CD4-positive, alpha-beta T cell treated with Interleukin-17A for 1 hour (primary cell): ENCODE measurements at regions not wholly inside any gene's neighbourhood (a gene's known extent, or its start where the extent isn't known, plus 50 kb on each side); places are given as distances from the start of the nearest gene placed in this dataset.
A peak's percentile ranks its signal among the peaks of the same experiment; 100 is the strongest.
"Not testable (repeated sequence)": the region's sequence is repeated elsewhere in the genome, so short reads cannot be mapped to it uniquely, and the experiment has no call there.

Experiments
- DNase-seq: peaks from one replicate; pipeline ENCODE4 v3.0.0-alpha.2; 2020

DNA sequence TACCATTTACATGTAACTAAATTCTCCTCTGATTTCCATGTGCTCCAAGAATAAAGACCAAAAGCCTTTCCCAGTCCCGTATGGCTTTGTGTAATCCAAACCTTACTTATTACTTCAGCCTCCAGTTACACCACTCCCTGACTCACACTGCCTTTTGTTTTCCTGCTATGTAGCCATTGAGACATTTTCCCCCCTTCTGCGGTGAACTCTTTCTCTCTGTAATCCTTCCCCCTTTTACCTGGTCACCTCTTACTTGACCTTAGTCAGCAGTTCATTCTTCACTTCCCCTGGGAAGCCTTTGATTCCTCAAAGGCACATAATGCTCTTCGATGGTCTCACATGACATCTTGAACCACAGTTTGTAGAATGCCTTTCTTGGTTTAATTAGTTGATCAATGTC, 256.0 kb upstream of the FANCL start:
- no peak for DNase-seq

DNA sequence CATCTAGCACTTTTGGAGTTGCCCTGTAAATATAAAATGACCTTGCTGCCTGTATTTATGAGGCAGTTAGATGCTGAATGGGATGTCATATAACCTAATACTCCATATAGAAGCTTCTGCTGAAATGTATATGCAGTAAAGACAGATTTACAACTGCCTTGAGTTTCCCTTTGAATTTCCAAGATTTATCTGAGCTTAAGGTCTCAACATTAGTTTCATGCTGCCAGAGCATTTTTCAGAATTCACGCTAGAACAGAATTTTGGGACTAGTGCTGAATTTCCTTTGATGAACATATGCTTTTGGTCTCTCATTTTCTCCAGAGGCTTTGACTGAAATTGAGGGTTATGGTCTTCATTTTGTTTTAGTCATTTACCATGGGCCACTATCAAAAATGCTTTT, 254.7 kb upstream of the FANCL start:
- no peak for DNase-seq

DNA sequence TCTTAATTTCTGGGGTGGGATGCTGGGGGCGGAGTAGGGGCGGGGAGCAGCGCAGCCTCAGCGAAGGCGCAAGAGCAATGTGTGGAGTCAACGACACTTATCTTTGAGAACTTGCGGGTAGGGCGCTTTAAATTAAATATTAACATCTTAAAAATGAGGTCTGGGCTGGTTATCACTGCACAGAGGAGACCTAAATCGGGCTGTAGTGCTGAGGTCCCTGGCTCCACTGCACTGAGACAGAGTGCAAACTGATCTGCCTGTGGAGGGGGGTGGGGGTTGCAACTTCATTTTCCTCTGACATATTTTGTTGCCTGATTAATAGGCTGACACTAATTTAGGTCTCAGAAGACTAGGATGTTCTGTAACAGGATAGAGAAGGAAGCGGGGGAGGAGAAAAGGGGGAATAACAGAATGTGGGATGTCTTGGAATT, 253.0 kb upstream of the FANCL start:
- DNase-seq = no peak

DNA sequence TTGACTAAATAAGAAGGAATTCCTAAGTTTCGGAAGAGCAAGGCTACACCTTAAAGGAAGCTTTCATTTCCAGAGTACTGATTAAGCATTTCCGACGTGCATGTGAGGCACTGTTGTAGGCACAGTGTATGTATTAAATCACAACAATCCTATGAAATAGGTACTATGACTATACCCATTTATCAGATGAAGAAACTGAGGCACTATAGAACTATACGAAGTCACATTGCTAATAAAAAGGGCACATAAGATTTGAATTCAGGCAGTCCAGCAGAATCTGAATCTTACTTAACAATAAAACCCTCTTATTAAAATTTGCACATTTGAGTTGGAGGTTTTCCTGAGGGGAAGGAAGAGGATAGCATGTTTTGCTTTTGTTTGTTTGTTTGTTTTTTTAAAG, 243.5 kb upstream of the FANCL start:
- DNase-seq = no peak

DNA sequence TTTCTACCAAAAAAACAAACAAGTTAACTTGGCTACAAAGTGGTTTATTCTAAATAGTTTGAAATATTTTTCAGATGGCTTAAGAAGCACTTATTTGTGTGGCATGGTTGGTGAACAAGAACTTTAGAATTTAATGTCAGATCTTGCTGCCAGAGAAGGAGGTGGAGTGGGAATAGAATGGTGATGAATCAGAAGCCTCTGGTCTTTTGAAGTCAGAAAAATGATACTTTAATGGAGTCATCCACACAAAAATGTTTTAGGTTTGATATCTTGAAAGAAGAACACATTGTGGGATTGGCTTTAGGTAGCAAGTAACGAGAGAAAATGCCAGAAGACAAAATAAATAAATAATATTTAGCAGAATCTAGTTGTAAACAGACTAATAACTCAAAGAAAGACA, 243.1 kb upstream of the FANCL start:
- DNase-seq = no peak

DNA sequence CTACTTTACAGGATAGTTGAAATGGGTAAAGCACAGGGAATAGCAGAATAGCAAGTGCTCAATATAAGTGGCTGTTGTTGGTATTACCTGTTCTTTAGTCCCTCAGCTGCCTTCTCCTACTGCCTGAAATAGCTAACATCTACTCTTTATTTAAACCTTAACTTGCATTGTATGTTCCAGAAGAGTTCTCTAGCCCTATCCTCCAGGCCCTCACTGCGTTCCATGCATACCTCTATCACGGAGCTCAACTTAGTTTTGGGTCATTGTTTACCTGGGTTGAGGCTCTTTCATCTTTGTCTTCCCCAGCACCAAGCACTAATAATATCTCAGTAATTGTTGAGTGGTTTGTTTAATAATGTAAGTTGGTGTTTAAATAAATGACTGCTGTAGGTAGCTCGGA, 242.2 kb upstream of the FANCL start:
- DNase-seq = no peak

DNA sequence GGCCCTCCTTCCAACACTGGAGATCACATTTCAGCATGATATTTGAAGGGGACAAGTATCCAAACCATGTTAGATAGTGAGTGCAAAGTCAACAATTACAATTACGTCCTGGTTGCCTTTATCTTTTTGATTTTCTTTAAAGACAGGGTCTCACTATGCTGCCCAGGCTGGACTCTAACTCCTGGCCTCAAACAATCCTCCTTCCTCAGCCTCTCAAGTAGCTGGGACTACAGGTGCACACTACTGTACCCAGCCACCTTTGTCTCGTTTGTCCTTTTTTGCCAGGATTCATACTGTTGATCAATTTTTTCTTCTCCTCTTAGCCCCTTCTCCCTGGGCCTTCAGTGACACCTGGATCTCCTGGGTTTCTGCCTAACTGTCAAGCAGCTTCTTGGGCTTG, 240.5 kb upstream of the FANCL start:
- no peak for DNase-seq

DNA sequence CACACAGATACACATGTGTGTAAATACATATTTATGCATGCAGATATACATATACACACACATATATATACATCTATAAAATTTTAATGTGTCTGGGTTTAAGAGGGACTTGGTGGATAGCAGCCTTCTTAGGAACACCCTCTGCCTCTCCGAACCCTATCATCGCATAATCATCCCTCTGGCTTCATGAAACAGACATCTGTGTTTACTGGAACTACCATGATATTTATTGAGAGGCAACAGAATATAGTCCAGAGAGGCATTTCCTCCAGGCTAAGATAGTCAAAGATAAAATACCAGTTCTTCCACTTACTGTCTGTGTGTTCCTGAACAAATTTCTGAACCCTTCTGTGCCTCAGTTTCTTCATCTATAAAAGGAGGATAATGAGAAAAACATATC, 239.0 kb upstream of the FANCL start:
- no peak for DNase-seq

DNA sequence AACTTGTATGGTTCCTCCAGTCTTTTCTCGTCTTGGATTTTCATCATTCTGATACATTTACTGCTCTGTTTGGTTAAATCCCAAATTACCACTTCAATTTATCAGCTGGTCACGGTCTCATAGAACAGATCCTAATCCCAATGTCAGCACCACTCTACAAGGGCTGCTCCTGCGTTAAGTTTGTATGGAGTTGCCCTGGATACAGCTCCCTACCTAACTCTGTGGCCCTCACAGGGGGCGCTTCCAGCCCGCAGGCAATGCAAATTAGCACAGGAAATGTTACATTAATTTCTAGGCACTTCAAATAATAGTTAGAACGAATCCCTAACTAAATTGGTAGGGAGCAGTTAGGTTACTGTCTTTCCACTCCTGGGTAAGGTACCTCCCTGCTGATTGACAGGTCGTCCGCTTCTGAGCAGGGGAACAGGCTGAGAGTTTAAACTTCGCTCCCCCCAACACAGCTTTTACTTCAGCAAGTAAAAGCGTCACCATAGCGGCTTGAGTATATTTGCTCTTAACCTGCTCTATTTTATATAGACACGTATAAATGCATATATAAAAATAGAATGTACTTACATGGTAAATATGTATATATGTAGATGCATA, 238.5 kb upstream of the FANCL start:
- no peak for DNase-seq

DNA sequence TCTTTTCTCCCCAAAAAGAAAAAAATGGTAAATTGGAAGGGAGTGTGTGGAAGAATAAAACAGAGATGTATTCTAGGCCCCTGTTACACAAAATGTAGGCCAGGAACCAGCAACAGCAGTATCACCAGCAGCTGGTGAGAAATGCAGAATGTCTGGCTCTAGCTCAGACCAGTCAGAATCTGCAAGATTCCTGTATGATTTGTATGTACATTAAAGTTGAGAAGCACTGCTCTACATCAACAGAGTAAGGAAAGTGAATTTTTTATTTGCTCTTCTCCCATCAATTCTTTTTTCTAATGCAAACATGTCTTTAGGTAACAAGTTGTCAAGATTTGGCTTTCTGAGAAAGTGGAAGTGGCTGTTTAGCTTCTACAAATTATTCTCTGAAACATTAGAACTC, 235.4 kb upstream of the FANCL start:
- no peak for DNase-seq

DNA sequence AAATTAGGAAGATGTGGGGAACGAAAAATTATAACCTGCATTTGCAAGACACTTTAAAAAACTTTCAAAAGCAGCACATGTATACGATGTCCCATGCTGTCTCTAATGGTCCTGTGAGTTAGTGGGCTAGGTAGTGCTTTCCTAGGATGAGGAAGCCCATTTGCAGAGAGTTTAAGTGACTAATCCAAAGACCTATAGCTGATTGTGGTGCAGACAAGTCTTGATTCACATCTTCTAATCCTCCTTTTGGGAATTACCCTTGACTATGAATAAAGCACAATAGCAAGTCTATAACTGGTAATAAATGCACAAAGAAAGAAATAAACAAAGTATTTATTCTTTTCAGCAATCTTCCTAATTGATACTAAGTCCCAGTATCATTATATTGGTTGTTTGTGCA, 234.6 kb upstream of the FANCL start:
- DNase-seq = no peak

DNA sequence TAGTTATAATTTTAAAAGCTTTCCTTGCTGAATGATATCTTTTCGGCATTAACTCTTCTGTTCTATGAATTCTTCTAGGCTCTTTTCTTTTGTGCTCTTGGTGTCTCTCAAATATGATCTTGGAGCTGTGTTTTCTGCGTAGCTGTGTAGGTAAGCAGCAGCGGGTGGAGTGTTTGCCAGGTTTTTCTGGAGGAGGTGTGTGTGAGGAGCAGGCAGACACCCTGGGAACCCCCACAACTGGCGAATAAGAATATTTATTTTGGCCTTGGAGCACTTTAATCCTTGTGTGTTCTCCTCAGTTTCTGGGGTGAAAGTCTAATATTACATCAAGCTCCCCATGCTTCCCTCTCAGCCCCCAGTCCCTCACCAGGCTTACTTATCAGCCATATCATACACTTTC, 232.0 kb upstream of the FANCL start:
- DNase-seq = no peak

DNA sequence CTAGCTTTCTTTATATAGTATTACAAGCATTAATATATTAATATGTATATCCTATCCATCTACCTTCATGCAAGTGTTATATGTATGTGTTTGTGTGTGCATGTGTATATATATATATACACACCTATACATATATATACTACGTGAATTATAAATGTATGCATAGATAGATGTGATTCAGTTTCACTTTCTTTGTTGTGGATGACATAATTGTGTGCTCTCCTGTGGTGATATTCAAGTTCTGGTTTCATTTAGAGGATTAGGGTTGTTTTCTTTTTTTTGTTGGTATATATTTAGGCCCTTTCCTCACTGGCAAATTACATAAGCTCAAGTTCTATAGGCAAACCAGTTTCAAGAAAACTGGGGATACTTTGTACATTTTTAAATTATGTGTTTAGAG, 225.7 kb upstream of the FANCL start:
- DNase-seq = no peak

DNA sequence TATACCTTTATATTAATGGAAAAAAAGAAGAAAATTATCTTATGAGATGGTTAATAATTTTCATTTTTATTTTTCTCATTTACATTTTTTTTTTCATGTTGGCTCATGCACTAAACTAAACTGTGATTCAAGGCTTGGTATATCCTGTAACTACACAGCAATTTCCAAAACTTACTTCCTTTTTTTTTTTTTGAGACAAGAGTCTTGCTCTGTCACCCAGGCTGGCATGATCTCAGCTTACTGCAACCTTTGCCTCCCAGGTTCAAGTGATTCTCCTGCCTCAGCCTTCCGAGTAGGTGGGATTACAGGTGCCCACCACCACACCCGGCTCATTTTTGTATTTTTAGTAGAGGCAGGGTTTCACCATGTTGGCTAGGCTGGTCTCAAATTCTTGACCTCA, 224.9 kb upstream of the FANCL start:
- not testable (repeated sequence) for DNase-seq

DNA sequence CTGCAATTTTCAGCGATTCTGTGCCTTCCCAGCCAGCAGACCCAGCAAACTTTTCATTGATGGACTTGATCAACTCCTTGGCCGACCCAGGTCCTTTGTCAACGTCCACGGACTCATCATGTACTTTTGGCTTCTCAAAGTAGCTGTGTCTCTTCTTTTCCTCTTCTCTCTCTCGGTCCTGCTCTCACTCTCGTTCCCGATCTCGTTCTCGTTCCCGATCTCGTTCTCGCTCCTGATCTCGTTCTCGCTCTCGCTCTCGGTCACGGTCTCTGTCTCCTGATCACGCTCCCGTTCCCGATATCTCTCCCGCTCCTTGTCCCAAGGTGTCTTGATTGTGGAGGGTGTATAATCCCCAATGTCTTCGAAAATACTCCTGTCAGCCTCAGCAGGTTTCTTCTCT, 219.5 kb upstream of the FANCL start:
- DNase-seq = no peak

DNA sequence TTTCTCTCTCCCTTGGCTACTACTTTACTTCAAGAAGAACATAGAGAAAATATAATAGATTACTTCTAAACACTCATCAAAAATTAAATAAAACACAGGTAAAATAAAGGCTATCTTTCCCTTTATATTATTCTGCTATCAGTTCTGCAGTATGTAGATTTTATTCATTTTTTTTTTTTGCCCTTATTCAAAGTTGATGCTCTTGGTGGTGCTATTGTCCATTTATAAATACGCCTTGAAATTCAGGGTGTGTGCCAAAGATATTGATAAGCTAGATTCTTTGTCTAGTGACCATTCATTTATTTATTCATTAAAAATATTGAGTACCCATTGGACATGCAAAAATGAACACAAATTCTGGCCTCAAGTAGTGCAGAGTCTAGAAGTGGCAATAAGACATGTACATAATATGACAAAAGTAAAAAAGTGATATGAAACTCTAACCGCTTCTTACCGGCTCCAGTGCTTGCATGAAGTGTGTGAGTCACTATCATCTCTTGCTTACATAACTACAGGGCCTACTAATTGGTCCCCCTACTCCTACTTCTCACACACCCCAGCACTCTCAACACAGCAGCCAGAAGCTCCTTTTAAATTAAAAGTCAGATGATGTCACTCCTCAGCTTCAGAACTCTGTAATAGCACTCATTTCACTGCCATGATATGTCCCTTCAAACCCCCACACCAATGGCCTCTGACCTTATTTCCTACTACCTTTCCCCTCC, 208.3 kb upstream of the FANCL start:
- DNase-seq = peak; percentile 3

DNA sequence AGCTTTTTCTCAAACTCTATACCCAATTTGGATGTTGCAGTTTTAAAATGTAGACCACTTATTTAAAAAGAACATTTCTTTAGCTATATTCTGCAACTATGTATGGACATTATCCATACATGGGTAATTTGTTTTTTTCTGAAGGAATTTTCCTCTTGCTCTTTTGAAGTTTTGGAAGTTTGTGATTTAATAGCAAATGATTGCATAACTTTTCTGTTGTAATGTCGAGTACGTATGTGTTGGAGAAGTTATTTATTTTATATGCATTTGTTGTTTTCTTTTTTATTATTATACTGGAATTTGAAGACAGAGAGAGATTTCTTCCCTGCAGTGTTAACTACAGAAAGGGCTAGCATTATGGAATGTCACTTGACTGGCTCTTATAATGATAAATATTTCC, 207.7 kb upstream of the FANCL start:
- no peak for DNase-seq

DNA sequence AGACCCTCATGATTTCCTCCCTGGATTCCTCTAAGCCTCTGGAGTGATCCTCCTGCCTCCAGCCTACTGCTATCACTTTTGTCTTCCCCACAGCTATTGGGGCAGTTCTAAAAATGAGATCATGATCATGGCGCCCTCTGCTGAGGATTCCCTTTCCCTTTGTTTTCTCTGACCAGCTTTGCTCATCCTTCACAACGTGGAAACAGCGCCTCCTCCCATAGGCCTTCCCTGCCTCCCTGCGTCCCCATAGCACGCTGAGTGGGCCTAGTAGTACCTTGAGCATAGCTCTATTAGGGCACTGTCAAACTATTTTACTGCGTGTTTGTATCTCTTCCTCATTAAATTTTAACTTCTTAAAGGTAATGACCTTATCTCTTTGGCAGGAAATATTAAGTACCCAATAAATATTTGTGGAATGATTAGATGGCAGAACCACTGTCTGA, 207.0 kb upstream of the FANCL start:
- DNase-seq = no peak

DNA sequence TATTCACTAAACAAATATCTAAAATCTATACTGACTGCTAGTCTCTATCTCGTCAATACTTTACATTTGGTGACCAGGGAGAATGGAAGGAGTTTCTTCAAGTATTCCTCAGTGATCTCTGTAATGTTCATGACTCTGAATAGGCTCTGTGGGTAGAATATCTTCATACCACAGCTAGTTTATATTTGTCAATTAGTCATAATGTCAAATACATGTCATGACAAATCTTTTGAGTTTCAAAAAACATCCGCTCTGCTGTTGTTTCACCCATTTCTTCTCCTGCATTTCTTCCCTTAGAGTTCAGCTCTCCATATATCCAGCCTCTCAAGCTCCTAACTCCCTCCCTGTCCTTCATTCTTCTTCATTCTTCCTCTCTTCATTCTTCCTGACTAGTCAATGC, 206.5 kb upstream of the FANCL start:
- DNase-seq = no peak

DNA sequence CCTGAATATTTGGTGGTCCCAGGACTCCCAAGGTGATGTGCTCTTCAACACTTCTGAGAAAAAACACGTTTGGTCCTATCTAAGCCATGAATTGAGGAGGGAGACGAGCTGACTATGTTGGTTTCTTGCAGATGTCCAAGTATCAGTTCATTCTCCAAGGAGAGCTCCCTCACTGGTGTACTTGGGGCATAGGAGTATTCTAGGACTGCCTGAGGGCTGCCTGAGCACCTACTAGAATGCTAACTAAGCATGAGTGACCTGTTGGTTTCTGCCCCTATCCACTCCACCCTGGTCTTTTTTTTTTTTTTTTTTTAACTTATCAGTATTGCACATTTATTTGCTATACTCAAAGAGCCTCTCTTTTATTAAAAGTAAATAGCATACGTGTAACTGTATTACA, 200.5 kb upstream of the FANCL start:
- no peak for DNase-seq

DNA sequence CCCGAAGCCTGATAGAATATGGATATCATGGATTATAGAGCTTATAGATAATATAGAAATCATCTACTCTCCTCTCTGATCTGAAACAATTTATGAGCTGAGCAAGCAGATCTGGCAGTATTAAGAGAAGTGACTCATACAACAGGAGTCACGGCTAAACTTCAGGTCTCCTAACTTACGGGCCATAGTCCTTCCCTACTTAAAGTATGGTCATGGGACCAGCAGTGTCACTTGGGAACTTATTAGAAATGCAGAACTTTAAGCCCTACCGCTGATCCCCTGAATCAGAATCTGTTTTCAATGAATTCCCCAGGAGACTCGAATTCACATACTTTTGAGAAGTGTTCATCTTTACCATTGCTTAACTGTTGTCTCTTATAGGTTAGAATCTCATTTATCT, 195.7 kb upstream of the FANCL start:
- DNase-seq = no peak

DNA sequence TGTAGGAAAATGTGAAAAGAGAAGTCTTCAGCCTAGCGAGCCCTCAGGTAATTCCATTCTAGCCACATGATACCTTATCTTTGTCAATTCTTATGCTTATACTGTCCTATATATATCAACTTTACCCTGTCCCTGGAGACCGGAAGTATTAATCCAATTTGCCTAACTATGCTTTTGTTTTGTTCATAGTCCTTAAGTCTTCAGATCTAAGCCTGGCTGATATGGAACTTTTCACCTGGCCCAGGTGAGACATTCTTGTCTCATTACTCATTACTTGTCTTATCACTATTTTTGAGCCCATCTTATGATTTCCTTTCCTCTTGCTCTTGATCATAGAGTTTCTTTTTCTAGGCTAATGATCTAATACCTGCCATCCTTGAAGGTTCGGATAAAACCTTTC, 194.1 kb upstream of the FANCL start:
- DNase-seq = no peak

DNA sequence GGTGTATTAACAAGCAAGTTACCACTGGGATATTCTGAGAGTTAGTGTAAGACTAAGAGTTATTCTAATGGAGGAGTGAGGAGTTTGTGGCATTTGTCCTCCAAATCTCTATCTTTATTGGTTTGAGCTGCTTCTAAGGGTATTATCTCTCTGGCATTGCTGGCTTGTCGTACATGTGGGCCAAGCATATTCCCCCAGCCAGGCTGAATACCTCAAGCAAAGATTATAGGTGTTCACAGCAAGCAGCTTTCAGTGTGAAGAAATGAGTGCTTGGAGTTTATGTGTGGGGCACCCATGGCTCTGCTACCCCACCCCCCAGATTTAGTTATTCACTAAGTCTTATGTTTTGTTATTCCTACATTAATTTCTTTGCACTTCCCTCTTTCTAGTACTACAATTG, 193.6 kb upstream of the FANCL start:
- no peak for DNase-seq

DNA sequence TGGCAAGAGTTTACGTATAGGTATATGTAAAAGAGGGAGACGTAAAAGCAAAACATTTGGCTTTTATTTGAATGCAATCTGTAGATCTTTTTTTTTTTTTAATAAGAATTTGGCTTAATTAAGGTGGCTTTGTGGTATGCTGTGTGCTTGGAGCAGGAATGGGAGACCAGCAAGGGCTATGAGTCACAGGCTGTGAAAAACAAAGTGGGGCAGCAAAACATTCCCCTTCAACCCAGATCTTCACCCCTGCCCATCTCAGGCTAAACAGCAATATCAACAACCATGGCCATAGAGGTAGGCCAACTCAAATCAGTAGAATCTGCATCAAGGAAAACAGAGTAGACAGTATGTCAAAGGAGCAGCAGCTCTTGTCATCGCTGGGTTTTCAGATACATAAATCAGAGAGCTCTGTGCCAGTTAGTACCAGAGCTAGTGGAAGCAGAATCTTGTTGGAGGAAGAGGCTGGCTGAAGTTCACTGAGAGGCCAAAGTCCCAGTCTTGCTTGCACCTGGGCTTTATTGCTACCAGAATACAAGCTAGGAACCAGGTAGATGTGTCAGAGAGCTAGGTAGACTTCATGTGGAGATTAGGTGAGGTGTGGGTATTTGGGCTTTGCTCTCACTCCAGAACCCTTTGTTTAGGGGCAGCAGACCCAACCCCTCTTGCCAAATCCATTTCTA, 191.5 kb upstream of the FANCL start:
- no peak for DNase-seq
